OCI-LY3 (cell line): ENCODE measurements at regions not wholly inside any gene's neighbourhood (a gene's known extent, or its start where the extent isn't known, plus 50 kb on each side); places are given as distances from the start of the nearest gene placed in this dataset.
"Not testable (repeated sequence)": the region's sequence is repeated elsewhere in the genome, so short reads cannot be mapped to it uniquely, and the experiment has no call there.

Source experiments
- H2AFZ ChIP-seq: fragments of 200-600, 300-600 bp; shearing (Covaris generic); 2 replicates; pipeline ENCODE4 v1.6.0; 2014; ENCODE audit warnings: antibody characterized with exemption, low read depth, low read length
- H3K27ac ChIP-seq: fragments of 200-600, 300-600 bp; sonication (generic); 2 replicates; pipeline ENCODE4 v1.5.1; 2014; ENCODE audit warnings: mild to moderate bottlenecking, low read length, moderate library complexity, mixed read lengths
- H3K27me3 ChIP-seq: fragments of 200-600, 300-600 bp; sonication (generic); 2 replicates; pipeline ENCODE4 v1.6.1; 2014; ENCODE audit warnings: low read depth, low read length, mixed read lengths
- H3K36me3 ChIP-seq: fragments of 200-600, 300-600 bp; sonication (generic); replicated peaks from 2 replicates; pipeline ENCODE3; 2014; ENCODE audit warnings: low read depth, low read length, mixed read lengths
- H3K4me1 ChIP-seq: fragments of 300-600, 200-600 bp; sonication (generic); 2 replicates; pipeline ENCODE4 v1.6.1; 2014; ENCODE audit warnings: low read length, mixed read lengths
- H3K4me2 ChIP-seq: fragments of 200-600, 300-600 bp; sonication (generic); 2 replicates; pipeline ENCODE4 v1.6.1; 2014; ENCODE audit warnings: low read length, mixed read lengths
- H3K4me3 ChIP-seq: fragments of 300-600, 200-600 bp; sonication (generic); 2 replicates; pipeline ENCODE4 v1.5.1; 2014; ENCODE audit warnings: antibody characterized with exemption, mild to moderate bottlenecking, low read length, moderate library complexity
- H3K79me2 ChIP-seq: fragments of 300-600, 200-600 bp; shearing (Covaris generic); 2 replicates; pipeline ENCODE4 v1.6.1; 2014; ENCODE audit warnings: mild to moderate bottlenecking, low read length, mixed read lengths
- H3K9ac ChIP-seq: fragments of 300-600, 200-600 bp; shearing (Covaris generic); 2 replicates; pipeline ENCODE4 v1.6.0; 2014; ENCODE audit warnings: mild to moderate bottlenecking, low read length, moderate library complexity
- H3K9me3 ChIP-seq: fragments of 200-600, 300-600 bp; shearing (Covaris generic); 2 replicates; pipeline ENCODE4 v1.6.1; 2014; ENCODE audit warnings: low read length, mixed read lengths; ENCODE audit not compliant: insufficient read depth
- H4K20me1 ChIP-seq: fragments of 200-600, 300-600 bp; sonication (generic); 2 replicates; pipeline ENCODE4 v1.6.1; 2016; ENCODE audit warnings: low read length, mixed read lengths; ENCODE audit not compliant: insufficient read depth
- EZH2phosphoT487 ChIP-seq: fragments of 200-600 bp; shearing (Covaris generic); IDR thresholded peaks from 2 replicates; pipeline ENCODE4 v1.6.1; 2018; ENCODE audit warnings: antibody characterized with exemption, mixed run types, low read depth
- TF ChIP-seq, protein P1 (sequence below): fragments of 200-600, 300-600 bp; sonication (generic); IDR thresholded peaks from 2 replicates; pipeline ENCODE4 v1.5.1; 2014; ENCODE audit warnings: antibody characterized with exemption, low read length, low read depth

GRCh38 chr14:86780876-86781510, 1212.0 kb downstream of the GALC start:
- Histone ChIP-seq H3K4me1 (no peaks in the 10 kb centered on the region), H3K4me3 (no peak overlapping the region)

GRCh38 chr14:86780461-86780860, 1212.5 kb downstream of the GALC start:
- Histone ChIP-seq H3K4me1 (no peaks in the 10 kb centered on the region), H3K9me3 (no peaks in the 10 kb centered on the region), H3K79me2 (no peaks in the 10 kb centered on the region), H3K4me2 (no peak overlapping the region), H3K27me3 (no peaks in the 10 kb centered on the region), H2AFZ (no peak overlapping the region), H4K20me1 (no peaks in the 10 kb centered on the region), H3K4me3 (no peak overlapping the region), H3K27ac (no peak overlapping the region), H3K36me3 (no peaks in the 10 kb centered on the region), H3K9ac (no peak overlapping the region)
- TF ChIP-seq, protein P1, sequence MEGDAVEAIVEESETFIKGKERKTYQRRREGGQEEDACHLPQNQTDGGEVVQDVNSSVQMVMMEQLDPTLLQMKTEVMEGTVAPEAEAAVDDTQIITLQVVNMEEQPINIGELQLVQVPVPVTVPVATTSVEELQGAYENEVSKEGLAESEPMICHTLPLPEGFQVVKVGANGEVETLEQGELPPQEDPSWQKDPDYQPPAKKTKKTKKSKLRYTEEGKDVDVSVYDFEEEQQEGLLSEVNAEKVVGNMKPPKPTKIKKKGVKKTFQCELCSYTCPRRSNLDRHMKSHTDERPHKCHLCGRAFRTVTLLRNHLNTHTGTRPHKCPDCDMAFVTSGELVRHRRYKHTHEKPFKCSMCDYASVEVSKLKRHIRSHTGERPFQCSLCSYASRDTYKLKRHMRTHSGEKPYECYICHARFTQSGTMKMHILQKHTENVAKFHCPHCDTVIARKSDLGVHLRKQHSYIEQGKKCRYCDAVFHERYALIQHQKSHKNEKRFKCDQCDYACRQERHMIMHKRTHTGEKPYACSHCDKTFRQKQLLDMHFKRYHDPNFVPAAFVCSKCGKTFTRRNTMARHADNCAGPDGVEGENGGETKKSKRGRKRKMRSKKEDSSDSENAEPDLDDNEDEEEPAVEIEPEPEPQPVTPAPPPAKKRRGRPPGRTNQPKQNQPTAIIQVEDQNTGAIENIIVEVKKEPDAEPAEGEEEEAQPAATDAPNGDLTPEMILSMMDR = no peak
- no peak for TF ChIP-seq EZH2phosphoT487

More at GRCh38 chr14:86780876-86781510, 1212.0 kb downstream of the GALC start:
- no peaks in the 10 kb centered on the region for H4K20me1 ChIP-seq
- H3K9me3 ChIP-seq = no peaks in the 10 kb centered on the region
- H3K27ac ChIP-seq = no peak overlapping the region
- H3K27me3 ChIP-seq = no peaks in the 10 kb centered on the region
- no peaks in the 10 kb centered on the region for H3K36me3 ChIP-seq
- H3K4me2 ChIP-seq = no peak overlapping the region
- H3K9ac ChIP-seq = no peak overlapping the region
- no peak overlapping the region for H2AFZ ChIP-seq
- no peaks in the 10 kb centered on the region for H3K79me2 ChIP-seq
- no peak for TF ChIP-seq EZH2phosphoT487
- TF ChIP-seq, protein P1 = no peak

DNA sequence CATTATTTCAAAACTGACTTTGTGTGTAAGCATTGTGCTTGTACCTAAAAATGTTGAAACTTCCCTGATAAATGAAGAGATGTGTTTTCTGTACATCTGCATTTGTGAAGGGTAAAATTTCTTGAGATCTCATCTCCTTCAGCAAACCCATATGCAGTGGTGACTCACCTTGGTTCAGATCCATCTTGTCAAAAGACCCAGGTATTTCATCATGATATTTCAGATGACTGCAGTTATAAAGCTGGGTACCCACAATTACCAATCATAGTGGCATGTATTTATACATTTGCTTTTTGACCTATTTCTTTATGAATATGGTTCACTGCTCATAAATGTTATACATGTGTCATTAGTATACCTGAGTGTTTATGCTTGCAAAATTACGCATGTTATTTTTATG, 1213.6 kb downstream of the GALC start:
- Histone ChIP-seq H3K27me3 (no peaks in the 10 kb centered on the region), H3K4me1 (no peaks in the 10 kb centered on the region), H3K27ac (no peak overlapping the region), H3K9ac (no peak overlapping the region), H3K4me3 (no peak overlapping the region), H3K9me3 (no peaks in the 10 kb centered on the region), H2AFZ (no peak overlapping the region), H3K4me2 (no peak overlapping the region), H3K36me3 (no peaks in the 10 kb centered on the region), H4K20me1 (no peaks in the 10 kb centered on the region), H3K79me2 (no peaks in the 10 kb centered on the region)
- TF ChIP-seq, protein P1 = no peak

GRCh38 chr14:86777963-86778602, 1214.9 kb downstream of the GALC start:
- Histone ChIP-seq H4K20me1 (no peaks in the 10 kb centered on the region), H3K9me3 (no peaks in the 10 kb centered on the region), H3K4me3 (no peak overlapping the region), H3K9ac (no peak overlapping the region), H3K4me1 (no peaks in the 10 kb centered on the region), H3K27ac (no peak overlapping the region), H3K27me3 (no peaks in the 10 kb centered on the region), H2AFZ (no peak overlapping the region), H3K79me2 (no peaks in the 10 kb centered on the region), H3K36me3 (no peaks in the 10 kb centered on the region), H3K4me2 (no peak overlapping the region)
- no peak for TF ChIP-seq EZH2phosphoT487
- TF ChIP-seq, protein P1 = no peak

DNA sequence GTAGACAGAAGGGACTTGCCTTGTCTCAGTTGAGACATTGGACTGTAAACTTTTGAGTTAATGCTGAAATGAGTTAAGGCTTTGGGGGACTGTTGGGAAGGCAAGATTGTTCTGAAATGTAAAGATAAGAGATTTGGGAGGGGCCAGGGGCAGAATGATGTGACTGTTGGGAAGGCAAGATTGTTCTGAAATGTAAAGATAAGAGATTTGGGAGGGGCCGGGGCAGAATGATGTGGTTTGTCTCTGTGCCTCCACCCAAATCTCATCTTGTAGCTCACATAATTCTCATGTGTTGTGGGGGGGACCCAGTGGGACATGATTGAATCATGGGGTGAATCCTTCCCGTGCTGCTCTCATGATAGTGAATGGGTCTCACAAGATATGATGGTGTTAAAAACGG, 1217.1 kb downstream of the GALC start:
- not testable (repeated sequence) for H3K27me3 ChIP-seq, H3K36me3 ChIP-seq, H3K9ac ChIP-seq, H4K20me1 ChIP-seq, H3K9me3 ChIP-seq, H3K79me2 ChIP-seq, H3K27ac ChIP-seq, H3K4me3 ChIP-seq, H3K4me1 ChIP-seq, H2AFZ ChIP-seq, H3K4me2 ChIP-seq
